MCF 10A (cell line): ENCODE measurements at regions not wholly inside any gene's neighbourhood (a gene's known extent, or its start where the extent isn't known, plus 50 kb on each side); places are given as distances from the start of the nearest gene placed in this dataset.

ENCODE experiments used
- BruUV-seq: library from RNA; stranded (reverse); fragments of 400-500 nt; replicated peaks from 2 replicates; lab custom pipeline; 2021; lab: Mats Ljungman, UMichigan
- CTCF ChIA-PET: fragments of 300-600 bp; sonication (Branson Sonifier 250); formaldehyde crosslinking; extraction: SDS; loops from one replicate; lab custom pipeline; 2021; ENCODE audit warnings: antibody characterized with exemption, inconsistent platforms; lab: Yijun Ruan, JAX
- POLR2A ChIA-PET: fragments of 300-600, 350-650 bp; sonication (Branson Sonifier 250); formaldehyde crosslinking; extraction: SDS; loops from one replicate; lab custom pipeline; 2020; ENCODE audit warnings: antibody characterized with exemption, inconsistent platforms; lab: Yijun Ruan, JAX
- DNase-seq: peaks from one replicate; pipeline ENCODE4 v3.0.0-alpha.2; 2018; ENCODE audit not compliant: unreplicated experiment
- H3K27ac Mint-ChIP-seq: one replicate; pipeline ENCODE4 v1.8.0; 2022; ENCODE audit warnings: mild to moderate bottlenecking, low read depth, mixed read lengths; ENCODE audit not compliant: unreplicated experiment
- H3K27me3 Mint-ChIP-seq: one replicate; pipeline ENCODE4 v1.8.0; 2022; ENCODE audit warnings: mixed read lengths; ENCODE audit not compliant: insufficient read depth, unreplicated experiment
- H3K36me3 Mint-ChIP-seq: one replicate; pipeline ENCODE4 v1.8.0; 2022; ENCODE audit warnings: mild to moderate bottlenecking, moderate library complexity, mixed read lengths; ENCODE audit not compliant: insufficient read depth, unreplicated experiment
- H3K4me1 Mint-ChIP-seq: one replicate; pipeline ENCODE4 v1.8.0; 2022; ENCODE audit warnings: mixed read lengths; ENCODE audit not compliant: insufficient read depth, unreplicated experiment
- H3K4me3 Mint-ChIP-seq: one replicate; pipeline ENCODE4 v1.8.0; 2022; ENCODE audit warnings: mild to moderate bottlenecking, moderate library complexity, mixed read lengths; ENCODE audit not compliant: unreplicated experiment
- H3K9me3 Mint-ChIP-seq: one replicate; pipeline ENCODE4 v1.8.0; 2022; ENCODE audit warnings: mixed read lengths; ENCODE audit not compliant: unreplicated experiment
- intact Hi-C: fragments of 100-400 bp; cut with micrococcal nuclease; formaldehyde crosslinking; loops from 2 replicates; pipeline ENCODE4 v1.14.1; 2022
- TF ChIP-seq, protein P1 (sequence below): fragments of 200-600 bp; IDR thresholded peaks from one replicate; pipeline ENCODE4 v1.8.0; 2022; ENCODE audit warnings: antibody characterized with exemption, mild to moderate bottlenecking; ENCODE audit not compliant: unreplicated experiment

DNA sequence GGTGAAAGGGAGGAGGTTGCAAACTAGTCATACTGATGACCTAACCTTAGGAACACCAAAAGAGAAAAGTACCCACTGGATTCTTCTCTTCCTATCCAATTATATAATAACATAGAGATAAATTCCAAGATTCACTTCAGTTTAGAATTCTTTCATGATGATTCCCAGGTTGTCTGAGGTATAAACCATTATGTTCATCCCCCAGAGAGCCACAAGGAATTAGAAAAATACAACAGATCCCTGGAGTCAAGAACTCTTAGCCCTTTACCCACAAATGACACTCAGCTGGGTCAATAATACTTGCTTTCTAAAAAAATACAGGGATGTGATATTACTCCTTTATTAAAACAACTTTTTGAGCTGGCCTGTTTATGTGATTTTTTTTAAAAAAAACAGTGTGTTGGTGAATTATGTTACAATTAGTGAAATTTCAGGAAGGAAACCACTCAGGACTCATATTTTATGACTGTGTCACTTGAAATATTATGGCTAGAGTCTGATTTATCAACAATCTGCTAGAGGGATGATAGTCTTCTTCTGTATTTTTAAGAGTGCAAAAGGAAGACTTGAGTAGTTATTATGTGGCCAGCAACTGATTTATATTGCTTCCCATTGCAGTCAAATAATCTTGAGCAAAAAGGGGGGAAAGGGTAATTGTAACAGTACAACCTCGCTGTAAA, 338.2 kb downstream of the NFIB start:
- BruUV-seq: no TSS peak
- Mint-ChIP-seq H3K4me3 (no peak overlapping the region), H3K27me3 (no peaks in the 10 kb centered on the region), H3K9me3 (no peaks in the 10 kb centered on the region), H3K4me1 (peaks cover 7% of the 10 kb centered on the region), H3K36me3 (no peaks in the 10 kb centered on the region), H3K27ac (no peak overlapping the region)
- DNase-seq: no peak
- TF ChIP-seq, protein P1, sequence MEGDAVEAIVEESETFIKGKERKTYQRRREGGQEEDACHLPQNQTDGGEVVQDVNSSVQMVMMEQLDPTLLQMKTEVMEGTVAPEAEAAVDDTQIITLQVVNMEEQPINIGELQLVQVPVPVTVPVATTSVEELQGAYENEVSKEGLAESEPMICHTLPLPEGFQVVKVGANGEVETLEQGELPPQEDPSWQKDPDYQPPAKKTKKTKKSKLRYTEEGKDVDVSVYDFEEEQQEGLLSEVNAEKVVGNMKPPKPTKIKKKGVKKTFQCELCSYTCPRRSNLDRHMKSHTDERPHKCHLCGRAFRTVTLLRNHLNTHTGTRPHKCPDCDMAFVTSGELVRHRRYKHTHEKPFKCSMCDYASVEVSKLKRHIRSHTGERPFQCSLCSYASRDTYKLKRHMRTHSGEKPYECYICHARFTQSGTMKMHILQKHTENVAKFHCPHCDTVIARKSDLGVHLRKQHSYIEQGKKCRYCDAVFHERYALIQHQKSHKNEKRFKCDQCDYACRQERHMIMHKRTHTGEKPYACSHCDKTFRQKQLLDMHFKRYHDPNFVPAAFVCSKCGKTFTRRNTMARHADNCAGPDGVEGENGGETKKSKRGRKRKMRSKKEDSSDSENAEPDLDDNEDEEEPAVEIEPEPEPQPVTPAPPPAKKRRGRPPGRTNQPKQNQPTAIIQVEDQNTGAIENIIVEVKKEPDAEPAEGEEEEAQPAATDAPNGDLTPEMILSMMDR: no peak
- ChIA-PET CTCF (interaction anchor here (0.6 kb wide), 1 partner anchor 17 kb away, joined by 3 read pairs; no protein-coding TSS in a partner anchor), POLR2A (no interaction called here)
- intact Hi-C loops: no loop called here

GRCh38 chr9:13974891-13975290, 339.1 kb downstream of the NFIB start:
- intact Hi-C loops: no loop called here
- no peak overlapping the region for H3K27ac Mint-ChIP-seq
- BruUV-seq: no TSS peak
- no peaks in the 10 kb centered on the region for H3K27me3 Mint-ChIP-seq
- no peak overlapping the region for H3K4me3 Mint-ChIP-seq
- ChIA-PET CTCF (no interaction called here), POLR2A (interaction anchor here (0.5 kb wide), 1 partner anchor 36 kb away, joined by 3 read pairs; no protein-coding TSS in a partner anchor)
- no peak for DNase-seq
- no peaks in the 10 kb centered on the region for H3K9me3 Mint-ChIP-seq
- peaks cover 9% of the 10 kb centered on the region for H3K4me1 Mint-ChIP-seq
- TF ChIP-seq, protein P1: no peak
- no peaks in the 10 kb centered on the region for H3K36me3 Mint-ChIP-seq

DNA sequence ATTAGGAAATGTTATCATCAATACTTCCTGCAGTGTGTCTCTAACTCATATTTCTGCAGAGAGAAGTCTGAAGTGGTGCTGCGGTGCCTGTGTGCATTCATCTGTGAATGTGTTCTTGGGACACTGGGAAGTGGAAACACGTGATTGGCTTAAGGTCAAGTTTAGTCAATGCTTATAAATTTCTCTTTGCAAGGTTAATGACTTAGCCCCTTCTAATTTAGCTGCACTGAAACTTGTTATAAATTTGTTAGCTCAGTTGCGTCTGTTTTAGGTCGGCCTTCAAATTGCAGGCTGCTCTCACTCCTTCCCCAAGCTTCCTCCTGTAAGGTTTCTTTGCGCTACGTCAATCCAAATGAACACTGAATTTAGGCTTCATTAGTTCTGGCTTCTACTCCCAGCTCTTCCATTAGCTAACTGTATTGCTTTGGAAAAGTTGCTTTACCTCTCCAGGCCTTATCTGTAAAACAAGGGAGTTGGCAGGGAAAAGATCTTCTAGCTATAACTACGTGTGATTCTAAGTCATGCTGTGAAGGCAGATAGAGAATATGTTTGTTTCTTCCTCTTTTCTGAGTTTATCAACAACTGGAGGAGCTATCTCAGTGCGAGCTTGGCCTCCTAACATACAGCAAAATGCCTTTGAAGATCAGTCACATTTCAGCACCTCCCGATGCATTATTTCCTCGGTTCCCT, 341.8 kb downstream of the NFIB start:
- H3K27me3 Mint-ChIP-seq: no peaks in the 10 kb centered on the region
- H3K9me3 Mint-ChIP-seq: no peaks in the 10 kb centered on the region
- intact Hi-C loops: no loop called here
- no peaks in the 10 kb centered on the region for H3K36me3 Mint-ChIP-seq
- TF ChIP-seq, protein P1: no peak
- H3K27ac Mint-ChIP-seq: no peak overlapping the region
- BruUV-seq: no TSS peak
- H3K4me3 Mint-ChIP-seq: no peak overlapping the region
- peaks cover 7% of the 10 kb centered on the region for H3K4me1 Mint-ChIP-seq
- DNase-seq: no peak
- POLR2A ChIA-PET: interaction anchor here (0.8 to 0.9 kb wide), 2 partner anchors 10 to 108 kb away, joined by 3 read pairs; no protein-coding TSS in a partner anchor
- CTCF ChIA-PET: no interaction called here

DNA sequence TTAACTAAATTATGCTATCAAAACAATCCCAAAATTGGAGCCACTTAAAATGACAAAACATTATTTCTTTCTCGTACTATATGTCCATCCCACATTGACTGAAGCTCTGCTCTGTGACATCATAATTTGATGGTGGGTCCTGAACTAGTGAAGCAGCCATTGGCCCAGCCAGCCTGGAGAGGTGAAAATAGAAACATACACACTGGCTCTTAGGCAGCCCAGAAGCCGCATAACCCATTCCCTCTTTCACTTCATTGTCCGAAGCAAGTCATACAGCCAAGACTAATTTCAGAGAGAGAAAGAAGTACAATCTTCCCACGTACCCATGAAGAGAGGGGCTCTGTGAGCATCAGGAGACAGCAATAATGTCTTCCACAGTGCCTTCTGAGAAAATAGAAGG, 342.5 kb downstream of the NFIB start:
- no peak for DNase-seq
- TF ChIP-seq, protein P1: no peak
- intact Hi-C loops: no loop called here
- Mint-ChIP-seq H3K36me3 (no peaks in the 10 kb centered on the region), H3K9me3 (no peaks in the 10 kb centered on the region), H3K27me3 (no peaks in the 10 kb centered on the region), H3K27ac (no peak overlapping the region), H3K4me3 (no peak overlapping the region), H3K4me1 (peaks cover 7% of the 10 kb centered on the region)
- ChIA-PET POLR2A (no interaction called here), CTCF (no interaction called here)
- BruUV-seq: no TSS peak
